Fibroblast of the aortic adventitia (primary cell): ENCODE measurements at regions not wholly inside any gene's neighbourhood (a gene's known extent, or its start where the extent isn't known, plus 50 kb on each side); places are given as distances from the start of the nearest gene placed in this dataset.

Experiments
- DNase-seq: peaks from one replicate; pipeline ENCODE4 v3.0.0-alpha.2; 2010; ENCODE audit warnings: low read depth
- H3K4me3 ChIP-seq: 2 replicates; pipeline ENCODE4 v1.5.1; 2011; ENCODE audit warnings: low read depth, mild to moderate bottlenecking, control low read depth, low read length, moderate library complexity
- CTCF ChIP-seq: IDR thresholded peaks from 2 replicates; pipeline ENCODE4 v1.5.1; 2011; ENCODE audit warnings: mild to moderate bottlenecking, low read length, control low read depth, inconsistent platforms; ENCODE audit not compliant: insufficient read depth

GRCh38 chr7:83866582-83866981, 217.6 kb upstream of the SEMA3E start:
- TF ChIP-seq CTCF: no peak
- DNase-seq: peak; percentile 14

GRCh38 chr7:83864551-83864950, 215.6 kb upstream of the SEMA3E start:
- no peak for TF ChIP-seq CTCF
- no peak overlapping the region for H3K4me3 ChIP-seq
- no peak for DNase-seq

More at GRCh38 chr7:83866582-83866981, 217.6 kb upstream of the SEMA3E start:
- no peak overlapping the region for H3K4me3 ChIP-seq

- DNase-seq: no peak
- TF ChIP-seq CTCF: no peak
- no peak overlapping the region for H3K4me3 ChIP-seq
Measured at GRCh38 chr7:83863906-83864305, 215.0 kb upstream of the SEMA3E start.

- no peak for TF ChIP-seq CTCF
- no peak overlapping the region for H3K4me3 ChIP-seq
- no peak for DNase-seq
Measured at GRCh38 chr7:83861876-83862275, 212.9 kb upstream of the SEMA3E start.

GRCh38 chr7:83859827-83860226, 210.9 kb upstream of the SEMA3E start:
- no peak for DNase-seq
- H3K4me3 ChIP-seq: no peak overlapping the region
- no peak for TF ChIP-seq CTCF

- no peak overlapping the region for H3K4me3 ChIP-seq
- DNase-seq: no peak
- no peak for TF ChIP-seq CTCF
Measured at GRCh38 chr7:83857691-83858090, 208.8 kb upstream of the SEMA3E start.

- DNase-seq: no peak
- H3K4me3 ChIP-seq: no peak overlapping the region
Measured at GRCh38 chr7:83856094-83856493, 207.2 kb upstream of the SEMA3E start.

More at GRCh38 chr7:83856094-83856493, 207.2 kb upstream of the SEMA3E start:
- TF ChIP-seq CTCF: no peak
